Activated CD8-positive, alpha-beta memory T cell treated with anti-CD3 and anti-CD28 coated beads for 24 hours (primary cell): ENCODE measurements at regions not wholly inside any gene's neighbourhood (a gene's known extent, or its start where the extent isn't known, plus 50 kb on each side); places are given as distances from the start of the nearest gene placed in this dataset.

Experiments
- DNase-seq: peaks from one replicate; pipeline ENCODE4 v3.0.0-alpha.2; 2020

DNA sequence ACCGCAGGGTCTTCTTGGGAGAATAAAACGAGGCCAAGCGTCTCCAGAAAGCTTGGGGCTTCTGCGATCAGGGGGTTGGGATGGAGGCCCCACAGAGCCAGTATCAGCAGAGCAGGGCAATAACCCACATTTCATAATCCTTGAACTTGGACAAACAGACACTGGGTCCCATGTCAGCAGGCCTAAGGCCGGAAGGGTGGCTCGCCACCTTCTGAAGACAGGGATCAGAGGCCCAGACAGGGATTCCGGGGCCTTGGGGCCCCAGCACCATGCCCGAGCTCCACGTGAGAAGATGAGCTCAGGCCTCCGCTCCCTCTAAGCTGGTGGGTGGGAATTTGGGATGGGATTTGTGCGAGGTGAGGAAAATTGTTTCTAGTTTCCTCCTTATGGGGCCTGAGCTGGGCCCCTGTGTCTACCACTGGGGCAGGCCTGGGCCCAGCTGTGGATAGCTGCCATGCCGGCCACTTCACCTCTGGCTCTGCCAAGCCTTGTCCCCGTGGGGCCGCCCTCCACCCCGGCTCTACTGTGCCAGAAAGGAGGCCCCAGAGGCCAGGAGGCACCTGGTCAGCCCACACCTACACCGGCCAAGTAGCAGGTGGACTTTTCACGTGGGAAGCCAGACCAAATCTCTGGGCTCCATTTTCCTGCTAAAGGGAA lies 67.2 kb upstream of the DLK1 start:
- no peak for DNase-seq

GRCh38 chr14:100660498-100660881 lies 66.2 kb upstream of the DLK1 start:
- no peak for DNase-seq

DNA sequence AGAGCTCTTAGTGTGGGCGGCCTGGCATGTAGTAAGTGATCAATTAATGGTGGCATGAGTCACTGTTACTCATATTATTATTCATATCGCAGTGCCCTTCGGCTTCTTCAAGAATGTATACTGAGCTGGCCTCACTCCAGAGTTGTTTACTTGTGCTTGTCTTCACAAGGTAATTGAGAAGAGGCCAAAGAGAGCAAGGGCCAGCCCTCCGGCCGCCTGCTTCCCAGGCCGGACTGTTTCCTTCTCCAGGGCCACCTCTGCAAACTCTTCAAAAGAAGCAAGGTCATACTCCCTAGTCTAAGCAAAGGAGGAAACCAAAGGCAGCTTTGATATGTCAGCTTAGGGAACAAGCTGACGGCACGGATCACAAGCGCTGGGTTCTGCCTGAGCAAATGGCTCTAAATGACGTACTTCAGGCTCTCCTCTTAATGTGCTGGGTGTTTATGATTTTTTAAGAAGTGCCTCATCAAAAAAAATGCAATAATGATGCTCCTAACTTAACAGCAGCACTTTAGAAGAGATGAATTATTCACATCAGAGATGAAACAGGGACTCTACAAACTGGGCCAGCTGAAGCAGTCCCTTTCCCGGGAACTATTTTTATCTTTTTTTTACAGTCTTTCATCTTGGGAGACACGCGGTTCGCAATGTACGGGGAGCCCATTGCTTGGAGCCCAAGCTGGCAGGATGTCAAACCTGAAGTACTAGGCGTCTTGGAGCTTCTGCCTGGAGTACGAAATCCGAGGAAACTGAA lies 65.6 kb upstream of the DLK1 start:
- DNase-seq, result no peak

- peak; percentile 82 for DNase-seq
Measured at GRCh38 chr14:100662879-100663760, 63.6 kb upstream of the DLK1 start.

DNA sequence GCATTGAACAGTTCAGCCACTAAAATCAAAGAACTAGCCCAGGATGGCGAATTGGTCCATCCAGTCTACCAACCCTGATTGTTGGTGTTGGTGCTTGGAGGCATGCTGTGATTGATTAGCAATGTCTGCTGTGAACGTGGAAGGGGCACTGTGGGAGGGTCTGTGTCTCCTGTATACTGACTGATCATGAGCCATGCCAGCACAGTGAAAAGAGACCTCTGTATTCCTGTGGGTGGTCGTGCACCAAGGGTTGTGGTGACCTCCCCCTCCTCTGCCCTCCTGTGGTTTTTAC lies 63.0 kb upstream of the DLK1 start:
- DNase-seq, result no peak

GRCh38 chr14:100664231-100664630 lies 62.5 kb upstream of the DLK1 start:
- DNase-seq, result no peak

- no peak for DNase-seq
Measured at GRCh38 chr14:100664841-100665510, 61.7 kb upstream of the DLK1 start.

DNA sequence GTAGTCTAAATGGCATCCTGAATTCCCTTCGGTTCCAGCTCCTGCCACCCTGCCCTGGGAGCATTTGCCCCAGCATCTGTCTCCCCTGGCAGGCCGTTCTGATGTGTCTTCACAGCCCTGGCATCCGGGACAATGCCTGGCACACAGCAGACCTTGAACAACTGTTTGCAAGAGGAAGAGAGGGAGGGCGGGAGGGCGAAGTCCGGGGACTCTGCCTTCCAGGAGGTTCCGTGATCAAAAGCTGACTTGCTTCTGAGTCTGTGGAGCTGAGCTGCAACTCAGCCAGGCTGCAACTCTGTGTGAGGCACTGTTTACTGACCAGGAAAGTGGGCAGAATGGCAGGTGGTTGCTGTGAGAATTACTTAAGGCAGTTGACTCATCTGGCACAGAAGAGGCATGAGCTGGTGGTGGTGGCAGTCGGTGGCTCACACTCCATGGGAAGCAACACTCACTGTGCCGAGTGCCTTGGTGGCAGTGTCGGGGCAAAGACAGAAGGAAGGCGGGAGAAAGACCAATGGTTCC lies 61.1 kb upstream of the DLK1 start:
- DNase-seq, result no peak

DNA sequence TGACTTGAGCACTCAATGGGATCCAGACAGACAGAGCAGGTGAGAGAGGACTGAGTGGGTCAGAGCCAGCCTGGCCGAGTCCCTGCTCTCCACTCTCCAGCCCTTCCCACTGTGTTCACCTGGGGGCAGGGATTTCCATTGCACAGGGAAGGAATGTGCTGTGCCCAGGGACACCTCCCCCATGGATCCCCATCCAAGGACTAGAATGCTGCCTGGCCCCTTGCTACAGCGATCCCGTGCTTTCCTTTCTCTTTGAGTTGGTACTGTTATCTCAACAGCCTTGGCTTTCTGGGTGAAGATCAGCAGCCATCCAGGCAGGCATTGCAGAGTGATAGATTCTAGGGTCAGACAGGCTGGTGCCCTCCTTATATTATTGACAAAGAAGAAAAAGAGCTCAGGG lies 60.3 kb upstream of the DLK1 start:
- no peak for DNase-seq

- no peak for DNase-seq
Measured at GRCh38 chr14:100666851-100667250, 59.8 kb upstream of the DLK1 start.

GRCh38 chr14:100667656-100668055 lies 59.0 kb upstream of the DLK1 start:
- DNase-seq, result no peak

DNA sequence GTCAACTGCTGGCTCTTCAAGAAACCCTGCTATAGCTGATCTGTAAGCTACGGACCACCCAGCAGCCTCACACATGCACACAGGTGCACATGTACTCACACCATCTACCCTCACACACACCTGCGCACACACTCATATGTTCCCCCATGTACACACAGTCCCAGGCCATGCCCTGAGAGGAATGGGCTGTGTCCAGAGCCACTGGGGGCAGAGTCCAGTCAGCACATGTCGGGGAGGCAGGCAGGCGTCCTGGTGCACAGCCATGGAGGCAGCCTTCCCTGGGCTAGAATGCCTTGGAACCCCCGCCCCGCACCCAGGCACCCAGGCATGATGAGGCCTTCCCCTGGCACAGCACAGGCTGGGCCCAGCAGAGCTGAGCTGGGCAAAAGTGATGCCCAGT lies 58.3 kb upstream of the DLK1 start:
- no peak for DNase-seq

DNA sequence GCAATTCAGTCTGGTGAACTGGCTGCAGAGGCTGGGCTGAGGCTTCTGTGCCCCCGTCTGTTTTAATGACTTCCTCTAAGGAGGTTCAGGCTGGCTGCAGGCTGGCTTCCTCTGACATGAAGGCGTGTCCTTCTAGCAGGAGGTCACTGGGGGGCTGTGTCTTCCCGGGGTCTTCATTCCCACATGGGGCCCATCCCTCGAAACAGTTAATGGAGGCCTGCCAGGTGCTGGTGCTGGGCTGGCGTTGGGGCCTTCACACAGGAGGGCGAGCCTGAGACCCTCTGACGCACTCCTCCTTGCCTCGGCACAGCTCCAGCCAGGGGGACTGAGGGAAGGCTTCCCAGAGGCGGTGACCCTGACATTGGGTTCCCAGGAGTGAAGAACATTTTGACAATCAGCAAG lies 57.7 kb upstream of the DLK1 start:
- no peak for DNase-seq

- no peak for DNase-seq
Measured at GRCh38 chr14:100669468-100669867, 57.2 kb upstream of the DLK1 start.

GRCh38 chr14:100670017-100670752 lies 56.5 kb upstream of the DLK1 start:
- DNase-seq, result no peak

- no peak for DNase-seq
Measured at GRCh38 chr14:100670753-100671049, 56.0 kb upstream of the DLK1 start.

DNA sequence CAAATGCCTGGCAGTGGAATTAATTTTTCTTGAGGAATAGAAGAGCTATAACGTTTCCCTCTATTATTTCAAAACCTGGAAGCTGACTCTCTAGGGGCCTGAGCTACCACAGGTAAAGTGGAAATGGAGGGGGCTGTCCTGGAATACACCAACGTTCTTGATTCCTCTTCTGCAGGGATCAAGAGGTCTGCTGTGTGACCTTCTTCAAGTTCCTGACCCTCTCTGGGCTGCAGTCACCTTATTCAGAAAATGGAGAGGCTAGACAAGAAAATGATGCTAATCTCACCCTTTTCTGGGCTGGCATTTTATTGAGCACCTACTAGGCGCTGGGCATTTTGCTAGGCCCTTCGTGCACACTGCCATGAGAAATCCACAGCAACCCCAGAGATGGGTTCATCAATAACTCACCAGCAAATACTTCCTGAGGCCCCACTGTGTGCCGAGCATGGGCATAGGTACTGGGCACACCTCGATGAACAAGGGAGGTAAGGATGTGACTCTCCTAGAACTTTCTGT lies 55.2 kb upstream of the DLK1 start:
- DNase-seq, result no peak

DNA sequence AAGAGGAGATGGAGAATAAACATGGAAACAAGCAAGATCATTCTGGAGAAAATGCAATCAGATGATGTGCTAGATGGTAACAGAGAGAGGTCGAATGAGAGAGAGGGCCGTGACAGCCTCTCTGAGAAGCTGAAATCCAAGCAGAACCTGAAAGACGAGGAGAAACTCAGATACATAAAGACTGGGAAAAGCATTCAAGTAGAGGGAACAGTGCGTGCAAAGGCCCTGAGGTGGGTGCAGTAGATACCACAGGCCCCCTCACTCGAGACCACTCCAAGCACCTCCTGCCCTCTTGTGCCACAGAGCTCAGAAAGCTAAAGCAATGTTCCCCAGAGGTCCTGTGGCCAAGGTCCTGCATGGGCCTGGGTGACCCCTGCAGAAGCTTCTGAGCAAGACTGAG lies 54.8 kb upstream of the DLK1 start:
- DNase-seq, result no peak

DNA sequence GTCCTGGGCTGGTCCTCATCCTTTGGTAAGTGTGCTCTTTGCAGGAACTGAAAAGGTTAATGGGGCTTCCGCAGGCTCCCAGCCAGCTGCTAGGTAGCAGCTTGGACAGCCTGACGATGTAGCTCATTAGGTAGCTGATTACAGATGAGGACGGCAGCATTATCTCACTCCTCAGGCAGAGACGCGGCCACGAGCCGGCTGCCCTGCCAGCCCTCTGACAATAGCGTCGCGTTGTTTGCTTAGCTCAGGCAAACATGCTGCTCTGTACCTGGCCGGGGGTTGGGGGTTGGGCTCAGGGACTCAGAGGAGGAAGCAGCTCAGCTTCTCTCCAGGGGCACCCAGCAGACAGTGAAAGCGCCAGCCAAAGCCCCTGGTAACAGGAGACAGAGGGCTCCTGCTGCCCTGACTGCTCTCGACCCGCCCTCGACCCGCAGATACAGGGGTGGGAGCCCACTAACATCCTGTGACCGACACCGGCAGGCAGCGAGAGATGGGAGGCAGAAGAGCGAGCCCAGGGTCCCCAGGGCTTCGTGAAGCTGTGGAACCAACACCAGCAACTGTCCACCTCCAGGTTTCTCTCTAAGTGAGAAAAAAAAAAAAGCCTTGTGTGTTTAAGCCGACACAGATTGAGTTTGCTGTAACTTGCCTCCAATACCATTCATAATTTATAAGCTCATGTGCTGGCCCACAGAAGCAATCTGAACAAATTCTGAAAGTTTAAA lies 53.4 kb upstream of the DLK1 start:
- DNase-seq, result no peak

DNA sequence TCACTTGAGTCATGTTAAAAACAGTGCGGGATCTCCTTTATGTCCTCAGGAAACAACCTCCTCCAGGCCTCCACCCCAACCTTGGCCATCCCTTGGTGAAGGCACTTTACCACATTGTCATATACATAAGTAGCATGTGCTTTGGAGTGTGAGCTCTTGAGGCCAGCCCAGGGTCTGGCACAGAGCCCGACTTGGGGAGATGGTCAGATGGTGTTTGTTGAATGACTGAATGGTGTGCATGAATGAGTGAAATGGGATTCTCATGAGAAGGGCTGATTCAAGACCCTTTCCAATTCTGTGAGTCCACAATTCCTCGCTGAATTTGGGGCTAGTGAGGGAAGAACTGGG lies 52.9 kb upstream of the DLK1 start:
- no peak for DNase-seq

GRCh38 chr14:100674428-100674827 lies 52.3 kb upstream of the DLK1 start:
- DNase-seq, result no peak
